NB4 (cell line): ENCODE measurements at regions not wholly inside any gene's neighbourhood (a gene's known extent, or its start where the extent isn't known, plus 50 kb on each side); places are given as distances from the start of the nearest gene placed in this dataset.
A peak's percentile ranks its signal among the peaks of the same experiment; 100 is the strongest.
"Not testable (repeated sequence)": the region's sequence is repeated elsewhere in the genome, so short reads cannot be mapped to it uniquely, and the experiment has no call there.

Experiments used
- DNase-seq: peaks from one replicate; pipeline ENCODE4 v3.0.0; 2010; ENCODE audit warnings: low read depth
- H3K4me3 ChIP-seq: one replicate; pipeline ENCODE4 v1.5.1; 2011; ENCODE audit warnings: mild to moderate bottlenecking, low read depth, low read length, moderate library complexity
- CTCF ChIP-seq: IDR thresholded peaks from one replicate; pipeline ENCODE4 v1.5.1; 2012; ENCODE audit warnings: low read depth, low read length
- MAX ChIP-seq: IDR thresholded peaks from 2 replicates; pipeline ENCODE4 v1.6.1; 2011; ENCODE audit warnings: low read depth, low read length
- MYC ChIP-seq: IDR thresholded peaks from 2 replicates; pipeline ENCODE4 v1.6.1; 2011; ENCODE audit warnings: low read depth, low read length
- POLR2A ChIP-seq: IDR thresholded peaks from 2 replicates; pipeline ENCODE4 v1.6.1; 2011; ENCODE audit warnings: mild to moderate bottlenecking; ENCODE audit not compliant: insufficient read length; ENCODE audit errors: extremely low read depth

GRCh38 chr20:4465212-4465611 lies 216.1 kb upstream of the ADRA1D start:
- DNase-seq, result no peak
- no peak overlapping the region for H3K4me3 ChIP-seq
- TF ChIP-seq MAX (no peak), POLR2A (no peak), CTCF (no peak), MYC (no peak)

GRCh38 chr20:4462801-4463200 lies 213.7 kb upstream of the ADRA1D start:
- DNase-seq, result peak; percentile 14
- not testable (repeated sequence) for H3K4me3 ChIP-seq

- H3K4me3 ChIP-seq, result no peak overlapping the region
- DNase-seq, result no peak
- TF ChIP-seq CTCF (no peak), POLR2A (no peak), MAX (no peak), MYC (no peak)
Measured at GRCh38 chr20:4459081-4459480, 210.0 kb upstream of the ADRA1D start.

- no peak for DNase-seq
- H3K4me3 ChIP-seq, result no peak overlapping the region
- TF ChIP-seq CTCF (no peak), MAX (no peak), POLR2A (no peak), MYC (no peak)
Measured at GRCh38 chr20:4457566-4458543, 208.8 kb upstream of the ADRA1D start.

- TF ChIP-seq MAX (no peak), CTCF (no peak), MYC (no peak), POLR2A (no peak)
- H3K4me3 ChIP-seq, result no peak overlapping the region
- DNase-seq, result no peak
Measured at GRCh38 chr20:4455996-4456395, 206.9 kb upstream of the ADRA1D start.

GRCh38 chr20:4455301-4455701 lies 206.2 kb upstream of the ADRA1D start:
- TF ChIP-seq MYC, result no peak
- TF ChIP-seq MAX, result no peak
- no peak for TF ChIP-seq CTCF
- TF ChIP-seq POLR2A, result no peak
- no peak overlapping the region for H3K4me3 ChIP-seq
- no peak for DNase-seq
